Esophagus squamous epithelium (tissue), 4 donors: ENCODE measurements at regions not wholly inside any gene's neighbourhood (a gene's known extent, or its start where the extent isn't known, plus 50 kb on each side); places are given as distances from the start of the nearest gene placed in this dataset.

Experiments used
- CTCF ChIP-seq, 6 experiments: fragments of 450-650 bp in 4 of 6; fragments of 200-600 bp in 2 of 6; sonication (generic) in 2 of 6; IDR thresholded peaks; one replicate each; pipeline ENCODE4 v1.5.1; 2016 to 2019; ENCODE audit warnings: antibody characterized with exemption in 6 of 6, mild to moderate bottlenecking in 4 of 6, moderate library complexity in 4 of 6
- POLR2A ChIP-seq, 4 donors: fragments of 450-650 bp; IDR thresholded peaks; one replicate each; pipeline ENCODE4 v1.6.1; 2017; ENCODE audit warnings: antibody characterized with exemption in 4 of 4, mild to moderate bottlenecking in 4 of 4, moderate library complexity in 3 of 4

- TF ChIP-seq CTCF (IDR thresholded peaks at IDR 0.05) (no peak), POLR2A (IDR thresholded peaks at IDR 0.05) (no peak)
These were observed 125.9 kb upstream of the IRF2BP2 start for GRCh38 chr1:234735916-234736315.
